ENCODE measurements at regions not wholly inside any gene's neighbourhood (a gene's known extent, or its start where the extent isn't known, plus 50 kb on each side); places are given as distances from the start of the nearest gene placed in this dataset.

DNA sequence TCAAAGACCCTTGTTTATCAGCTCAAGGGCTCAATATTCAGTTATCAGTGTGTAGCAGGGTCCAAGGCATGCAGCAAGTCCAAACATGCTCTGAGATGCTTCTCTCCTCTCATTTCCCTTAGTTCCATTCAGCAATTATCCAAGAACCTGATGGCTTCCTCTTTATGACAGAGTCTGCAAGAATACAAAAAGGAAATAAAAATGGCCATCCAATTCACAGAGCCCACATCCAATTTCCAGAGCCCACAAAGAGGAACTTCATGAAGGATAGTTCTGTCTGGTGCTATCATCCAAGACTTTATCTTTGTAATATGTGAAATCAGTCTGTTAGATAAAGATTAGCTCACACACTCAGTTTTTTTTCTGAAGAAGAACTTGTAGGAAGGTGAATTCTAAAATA, 217.2 kb downstream of the LACC1 start:
- no peak for DNase-seq (ENCODE audit: low spot score)

DNA sequence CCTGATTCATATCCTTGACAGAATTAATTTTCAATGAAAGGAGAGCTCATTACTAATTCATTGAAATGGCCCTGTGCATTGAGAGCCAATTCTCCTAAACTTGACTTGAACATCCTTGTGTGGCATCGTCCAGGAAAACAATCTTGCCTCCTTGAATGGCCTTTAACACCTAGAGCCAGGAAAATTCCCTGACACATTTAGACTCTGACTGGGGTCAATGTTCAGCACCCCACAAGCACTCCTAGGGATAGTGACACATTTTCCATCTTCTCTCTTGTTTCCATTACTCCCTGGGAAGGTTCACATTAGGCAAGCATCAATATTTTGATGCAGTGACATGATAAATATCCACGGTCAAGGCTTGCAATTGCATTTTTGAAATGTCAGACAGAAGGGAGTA, 218.9 kb downstream of the LACC1 start:
- DNase-seq (ENCODE audit: low spot score) = no peak

GRCh38 chr13:44101347-44102083, 221.8 kb downstream of the LACC1 start:
- DNase-seq (ENCODE audit: low spot score) = no peak

- no peak for DNase-seq (ENCODE audit: low spot score)
Measured at GRCh38 chr13:44103429-44104196, 223.9 kb downstream of the LACC1 start.

GRCh38 chr13:44104197-44104490, 224.4 kb downstream of the LACC1 start:
- no peak for DNase-seq (ENCODE audit: low spot score)

GRCh38 chr13:44104969-44105368, 225.3 kb downstream of the LACC1 start:
- DNase-seq (ENCODE audit: low spot score) = no peak

- peak; percentile 4 for DNase-seq (ENCODE audit: low spot score)
Measured at GRCh38 chr13:44106266-44107152, 226.8 kb downstream of the LACC1 start.

GRCh38 chr13:44107357-44108121, 227.8 kb downstream of the LACC1 start:
- DNase-seq (ENCODE audit: low spot score) = peak; percentile 7

DNA sequence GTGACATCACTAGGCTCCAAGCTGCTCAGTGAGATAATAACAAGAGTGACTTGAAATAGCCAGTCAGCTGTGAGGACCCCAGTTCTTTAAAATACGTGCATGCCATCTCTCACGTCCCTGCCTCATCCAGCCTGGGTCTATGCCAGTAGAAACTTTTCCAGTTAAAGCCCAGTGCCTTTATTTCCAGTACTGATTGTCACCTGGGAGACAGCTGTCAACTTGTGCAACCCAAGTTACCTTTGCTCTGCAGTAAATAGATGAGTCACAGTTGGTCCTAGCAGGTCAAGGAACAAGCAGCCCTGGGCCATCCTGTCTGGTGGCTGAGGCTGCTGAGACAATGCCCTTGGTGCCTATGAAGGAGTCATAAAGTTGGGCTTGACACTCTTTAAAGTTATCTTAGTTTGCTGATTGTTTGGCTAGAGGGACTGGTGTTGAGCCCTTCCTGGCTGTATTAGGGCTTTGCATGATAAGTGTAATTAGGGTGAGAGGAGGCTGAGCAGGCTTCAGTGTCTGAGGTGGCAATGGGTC, 228.7 kb downstream of the LACC1 start:
- peak; percentile 91 for DNase-seq (ENCODE audit: low spot score)

- DNase-seq (ENCODE audit: low spot score) = peak; percentile 43
Measured at GRCh38 chr13:44110091-44110621, 230.5 kb downstream of the LACC1 start.

DNA sequence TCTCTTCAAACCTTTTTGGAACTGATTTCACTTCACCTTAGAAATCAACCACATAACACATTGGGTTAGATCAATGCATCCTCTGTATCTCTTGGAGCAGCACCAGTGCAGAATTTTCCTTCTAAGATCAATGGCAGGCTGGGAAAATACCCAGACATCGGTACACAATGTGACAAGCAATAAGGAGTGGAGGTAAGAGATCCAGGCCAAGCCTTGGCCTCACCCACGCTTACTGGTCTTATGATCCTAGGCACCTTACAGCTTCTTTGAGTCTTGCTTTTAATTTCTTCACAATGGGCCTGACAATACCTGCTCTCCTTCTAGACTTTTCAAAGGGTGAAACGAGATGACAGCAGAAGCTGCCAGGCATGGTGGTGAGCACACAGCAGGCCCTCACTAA, 232.0 kb downstream of the LACC1 start:
- no peak for DNase-seq (ENCODE audit: low spot score)

DNA sequence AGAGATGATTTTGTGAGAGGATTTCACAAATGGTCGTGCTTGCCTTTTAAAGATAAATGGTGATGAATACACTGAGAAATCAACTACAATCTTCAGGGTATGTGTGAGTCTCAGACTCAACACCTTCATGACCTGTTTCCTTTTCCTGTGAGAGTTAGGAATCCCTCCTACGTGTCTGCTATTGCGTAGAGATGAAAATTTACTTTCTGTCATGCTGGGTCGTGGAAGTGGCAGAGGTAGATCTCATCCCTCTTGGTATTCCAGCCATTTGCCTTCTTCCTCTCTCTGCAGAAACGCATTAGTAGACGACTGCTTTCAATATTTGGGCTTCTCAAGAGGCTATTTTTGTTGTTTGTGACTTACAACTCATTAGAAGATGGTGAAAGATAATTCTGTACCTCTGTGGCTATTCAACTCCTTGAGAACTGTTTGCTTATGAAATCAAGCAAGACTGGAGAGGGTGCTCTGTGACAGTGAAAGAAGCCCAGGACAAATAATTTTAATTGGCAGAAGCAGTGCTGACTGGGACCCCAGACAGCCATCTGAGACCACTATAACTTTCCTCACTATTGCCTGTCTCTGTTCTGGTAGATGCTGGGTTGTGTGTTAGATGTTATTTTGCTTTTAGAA, 233.1 kb downstream of the LACC1 start:
- DNase-seq (ENCODE audit: low spot score) = no peak

- DNase-seq (ENCODE audit: low spot score) = no peak
Measured at GRCh38 chr13:44116562-44117332, 237.0 kb downstream of the LACC1 start.

GRCh38 chr13:44117351-44117750, 237.6 kb downstream of the LACC1 start:
- no peak for DNase-seq (ENCODE audit: low spot score)

DNA sequence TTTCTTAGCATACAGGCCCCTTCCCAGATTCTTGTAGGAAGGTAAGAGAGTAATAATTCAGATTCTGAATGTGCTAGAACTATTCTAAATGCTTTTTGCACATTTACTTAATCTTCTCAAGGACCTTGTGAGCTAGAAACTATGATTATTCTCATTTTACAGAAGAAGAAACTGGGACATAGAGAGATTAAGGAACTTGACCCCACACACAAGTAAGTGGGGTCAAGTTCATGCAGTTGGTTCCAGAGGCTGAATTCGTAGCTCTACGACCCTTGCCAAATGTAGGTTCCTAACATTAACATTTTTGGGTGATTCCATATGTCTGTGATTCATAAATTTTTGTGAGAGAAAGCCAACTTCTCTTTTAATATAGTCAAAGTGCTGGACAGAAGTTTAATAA, 238.1 kb downstream of the LACC1 start:
- DNase-seq (ENCODE audit: low spot score) = no peak

GRCh38 chr13:44118881-44119280, 239.2 kb downstream of the LACC1 start:
- DNase-seq (ENCODE audit: low spot score) = no peak

GRCh38 chr13:44120043-44120442, 240.3 kb downstream of the LACC1 start:
- DNase-seq (ENCODE audit: low spot score) = no peak

GRCh38 chr13:44120849-44121755, 241.4 kb downstream of the LACC1 start:
- no peak for DNase-seq (ENCODE audit: low spot score)

DNA sequence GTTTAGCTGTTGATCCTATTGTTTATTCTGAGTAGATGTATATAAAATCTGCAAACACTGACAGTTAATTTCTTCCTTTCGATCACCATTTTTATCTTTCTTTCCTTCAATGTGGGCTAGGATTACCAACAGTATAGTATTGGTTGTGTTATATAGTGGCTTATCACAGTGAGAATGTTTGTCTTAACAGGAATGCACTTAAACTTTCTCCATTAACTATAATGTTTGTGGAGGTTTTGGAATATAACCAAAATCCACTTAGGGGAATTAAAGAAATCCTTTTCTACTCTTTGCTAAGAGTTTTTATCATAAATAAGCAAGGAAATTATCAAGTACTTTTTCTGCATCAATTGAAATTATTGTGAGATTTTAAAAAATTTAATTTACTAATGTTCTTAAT, 244.6 kb downstream of the LACC1 start:
- DNase-seq (ENCODE audit: low spot score) = no peak

Data from LoVo (cell line).